ENCODE measurements at regions not wholly inside any gene's neighbourhood (a gene's known extent, or its start where the extent isn't known, plus 50 kb on each side); places are given as distances from the start of the nearest gene placed in this dataset.

- TF ChIP-seq POLR2A (IDR thresholded peaks at IDR 0.05) (no peak), CTCF (IDR thresholded peaks at IDR 0.05) (no peak)
Observed at GRCh38 chr1:68908316-68908715, 411.4 kb upstream of the DEPDC1 start.
